Liver (tissue), 8 donors: ENCODE measurements at regions not wholly inside any gene's neighbourhood (a gene's known extent, or its start where the extent isn't known, plus 50 kb on each side); places are given as distances from the start of the nearest gene placed in this dataset.

ENCODE experiments used
- DNase-seq: peaks from one replicate; pipeline ENCODE4 v3.0.0-alpha.2; 2017; ENCODE audit warnings: low spot score
- H3K27ac ChIP-seq, 2 donors: one replicate each; pipeline ENCODE4 v1.7.0; 2013; ENCODE audit warnings: inconsistent platforms in 2 of 2, low read length in 2 of 2, control low read depth in 1 of 2, low read depth in 1 of 2, mild to moderate bottlenecking in 1 of 2
- H3K27me3 ChIP-seq, 4 donors: one replicate each; pipeline versions ENCODE4 v1.6.1 to v1.7.0; 2013; ENCODE audit warnings: low read length in 3 of 4, inconsistent platforms in 1 of 4, mild to moderate bottlenecking in 1 of 4, moderate library complexity in 1 of 4; ENCODE audit not compliant: control insufficient read depth in 4 of 4, insufficient read depth in 4 of 4
- H3K36me3 ChIP-seq, 4 donors: one replicate each; pipeline versions ENCODE4 v1.6.1 to v1.7.0; 2013; ENCODE audit warnings: low read length in 3 of 4, mild to moderate bottlenecking in 3 of 4, low read depth in 1 of 4, moderate library complexity in 1 of 4; ENCODE audit not compliant: control insufficient read depth in 4 of 4, insufficient read depth in 3 of 4
- H3K4me1 ChIP-seq, 4 donors: one replicate each; pipeline versions ENCODE4 v1.6.1 to v1.7.0; 2013; ENCODE audit warnings: low read length in 3 of 4, mild to moderate bottlenecking in 3 of 4, moderate library complexity in 1 of 4; ENCODE audit not compliant: control insufficient read depth in 4 of 4, insufficient read depth in 4 of 4
- H3K4me3 ChIP-seq, 3 donors: one replicate each; pipeline versions ENCODE4 v1.6.1 to v1.7.0; 2013; ENCODE audit warnings: low read length in 3 of 3, control low read depth in 1 of 3, low read depth in 1 of 3, mild to moderate bottlenecking in 1 of 3
- H3K9ac ChIP-seq, 2 donors: one replicate each; pipeline ENCODE4 v1.7.0; 2013; ENCODE audit warnings: low read length in 2 of 2, mild to moderate bottlenecking in 2 of 2, moderate library complexity in 2 of 2, control low read depth in 1 of 2, low read depth in 1 of 2
- H3K9me3 ChIP-seq, 4 donors: one replicate each; pipeline versions ENCODE4 v1.6.1 to v1.7.0; 2013; ENCODE audit warnings: low read length in 3 of 4; ENCODE audit not compliant: control insufficient read depth in 4 of 4
- EGR1 ChIP-seq, 2 donors: IDR thresholded peaks; 2 replicates each; pipeline ENCODE4 v1.6.1; 2016 to 2018; ENCODE audit warnings: antibody characterized with exemption in 2 of 2, low read depth in 2 of 2
- FOXA1 ChIP-seq: IDR thresholded peaks from 2 replicates; pipeline ENCODE4 v1.6.1; 2016; ENCODE audit warnings: antibody characterized with exemption
- GABPA ChIP-seq, 2 donors: IDR thresholded peaks in 1 of 2; conservative IDR thresholded peaks in 1 of 2; 2 replicates each; pipeline ENCODE4 v1.6.1; 2016; ENCODE audit warnings: antibody characterized with exemption in 2 of 2, mild to moderate bottlenecking in 1 of 2, moderate library complexity in 1 of 2
- HNF4A ChIP-seq, 2 donors: conservative IDR thresholded peaks; 2 replicates each; pipeline ENCODE4 v1.6.1; 2016; ENCODE audit warnings: antibody characterized with exemption in 2 of 2, mild to moderate bottlenecking in 2 of 2
- HNF4G ChIP-seq: IDR thresholded peaks from 2 replicates; pipeline ENCODE4 v1.6.1; 2016; ENCODE audit warnings: antibody characterized with exemption
- NR2F2 ChIP-seq: IDR thresholded peaks from 2 replicates; pipeline ENCODE4 v1.6.1; 2016; ENCODE audit warnings: antibody characterized with exemption
- RAD21 ChIP-seq, 2 donors: IDR thresholded peaks; 2 replicates each; pipeline ENCODE4 v1.6.1; 2016; ENCODE audit warnings: antibody characterized with exemption in 2 of 2, mild to moderate bottlenecking in 2 of 2
- RXRA ChIP-seq, 2 donors: IDR thresholded peaks; 2 replicates each; pipeline ENCODE4 v1.6.1; 2017 to 2018; ENCODE audit warnings: antibody characterized with exemption in 2 of 2, mild to moderate bottlenecking in 1 of 2
- SP1 ChIP-seq: IDR thresholded peaks from 2 replicates; pipeline ENCODE4 v1.6.1; 2018; ENCODE audit warnings: antibody characterized with exemption, mild to moderate bottlenecking
- YY1 ChIP-seq: IDR thresholded peaks from 2 replicates; pipeline ENCODE4 v1.6.1; 2016; ENCODE audit warnings: antibody characterized with exemption, mild to moderate bottlenecking
- WGBS: extraction: QIAGEN DNeasy Blood & Tissue Kit; methylation state at CpG from one replicate; pipeline ENCODE4 v1.1.7; 2013; 5-methylcytosine and 5-hydroxymethylcytosine counted together
- TF ChIP-seq, protein P1 (sequence below): IDR thresholded peaks from 2 replicates; pipeline ENCODE4 v1.6.1; 2016; ENCODE audit warnings: antibody characterized with exemption
- TF ChIP-seq, protein P2 (sequence below): fragments of 150-350 bp; IDR thresholded peaks from 2 replicates; pipeline ENCODE4 v1.5.1; 2017; ENCODE audit warnings: improper control_type of control experiment, low read depth, low read length; ENCODE audit not compliant: missing input control
- TF ChIP-seq, protein P3 (sequence below): IDR thresholded peaks from 2 replicates; pipeline ENCODE4 v1.6.1; 2016; ENCODE audit warnings: antibody characterized with exemption
- TF ChIP-seq, protein P4 (sequence below): IDR thresholded peaks from 2 replicates; pipeline ENCODE4 v1.6.1; 2016; ENCODE audit warnings: antibody characterized with exemption
- donor health status: healthy.
- donor health status: healthy.
- donor health status: healthy.
- donor health status: healthy.
- donor health status: healthy.

DNA sequence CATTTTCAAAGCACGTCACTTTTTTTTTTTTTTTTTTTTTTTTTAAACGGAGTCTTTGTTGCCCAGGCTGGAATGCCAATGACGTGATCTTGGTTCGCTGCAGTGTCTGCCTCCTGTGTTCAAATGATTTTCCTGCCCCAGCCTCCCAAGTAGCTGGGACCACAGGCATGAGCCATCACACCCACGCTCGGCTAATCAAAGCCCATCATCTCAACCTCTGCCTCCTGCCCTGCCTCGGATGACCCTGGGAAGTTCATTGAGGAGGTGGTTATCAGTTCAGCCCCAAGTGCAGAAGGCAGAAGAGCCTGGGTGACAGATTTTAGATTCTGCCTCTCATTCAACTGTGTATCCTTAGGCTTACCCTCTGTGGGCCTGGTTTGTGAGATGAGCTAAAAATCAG lies 484.9 kb upstream of the EEF2KMT start:
- peaks cover 0 to 6% (median 0%) of the 10 kb centered on the region in 4 donors for H3K27me3 ChIP-seq
- TF ChIP-seq, protein P1, sequence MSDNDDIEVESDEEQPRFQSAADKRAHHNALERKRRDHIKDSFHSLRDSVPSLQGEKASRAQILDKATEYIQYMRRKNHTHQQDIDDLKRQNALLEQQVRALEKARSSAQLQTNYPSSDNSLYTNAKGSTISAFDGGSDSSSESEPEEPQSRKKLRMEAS = no peak
- TF ChIP-seq EGR1 (IDR thresholded peaks at IDR 0.05; ENCODE audit: low read depth in 2 of 2) (no peak), HNF4G (no peak), RXRA (IDR thresholded peaks at IDR 0.05) (no peak), YY1 (no peak), HNF4A (conservative IDR thresholded peaks at IDR 0.05) (no peak), GABPA (IDR thresholded peaks at IDR 0.05 in 1 of 2, conservative IDR thresholded peaks at IDR 0.05 in 1 of 2) (no peak), SP1 (no peak)
- WGBS = 67% methylated on average over 7 of the region's 7 CpGs
- H3K36me3 ChIP-seq = no peaks in the 10 kb centered on the region
- H3K27ac ChIP-seq = no peak overlapping the region
- no peak overlapping the region for H3K9ac ChIP-seq
- H3K4me3 ChIP-seq = no peak overlapping the region
- H3K4me1 ChIP-seq = no peaks in the 10 kb centered on the region
- DNase-seq = no peak
- no peaks in the 10 kb centered on the region for H3K9me3 ChIP-seq

DNA sequence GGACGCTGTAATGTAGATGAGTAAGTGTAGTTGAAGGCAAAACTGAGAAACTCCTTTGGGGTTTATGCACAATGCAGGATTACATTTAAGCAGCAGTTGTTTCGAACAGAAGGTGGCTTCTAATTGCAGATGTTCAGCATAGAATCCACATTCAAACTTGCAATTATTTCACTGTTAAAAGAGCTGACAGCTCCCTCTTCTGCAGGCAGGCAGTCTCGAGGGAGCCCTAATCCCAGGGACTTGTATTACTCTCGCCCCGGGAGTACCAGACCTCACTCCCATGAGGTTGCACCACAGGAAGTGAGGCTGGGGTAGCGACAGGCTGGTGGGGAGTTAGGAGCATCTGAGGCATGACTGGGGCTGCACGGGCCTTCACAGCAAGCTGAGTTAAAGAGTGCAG lies 484.3 kb upstream of the EEF2KMT start:
- H3K9me3 ChIP-seq = no peaks in the 10 kb centered on the region
- H3K36me3 ChIP-seq = no peaks in the 10 kb centered on the region
- TF ChIP-seq, protein P2, sequence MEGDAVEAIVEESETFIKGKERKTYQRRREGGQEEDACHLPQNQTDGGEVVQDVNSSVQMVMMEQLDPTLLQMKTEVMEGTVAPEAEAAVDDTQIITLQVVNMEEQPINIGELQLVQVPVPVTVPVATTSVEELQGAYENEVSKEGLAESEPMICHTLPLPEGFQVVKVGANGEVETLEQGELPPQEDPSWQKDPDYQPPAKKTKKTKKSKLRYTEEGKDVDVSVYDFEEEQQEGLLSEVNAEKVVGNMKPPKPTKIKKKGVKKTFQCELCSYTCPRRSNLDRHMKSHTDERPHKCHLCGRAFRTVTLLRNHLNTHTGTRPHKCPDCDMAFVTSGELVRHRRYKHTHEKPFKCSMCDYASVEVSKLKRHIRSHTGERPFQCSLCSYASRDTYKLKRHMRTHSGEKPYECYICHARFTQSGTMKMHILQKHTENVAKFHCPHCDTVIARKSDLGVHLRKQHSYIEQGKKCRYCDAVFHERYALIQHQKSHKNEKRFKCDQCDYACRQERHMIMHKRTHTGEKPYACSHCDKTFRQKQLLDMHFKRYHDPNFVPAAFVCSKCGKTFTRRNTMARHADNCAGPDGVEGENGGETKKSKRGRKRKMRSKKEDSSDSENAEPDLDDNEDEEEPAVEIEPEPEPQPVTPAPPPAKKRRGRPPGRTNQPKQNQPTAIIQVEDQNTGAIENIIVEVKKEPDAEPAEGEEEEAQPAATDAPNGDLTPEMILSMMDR = no peak
- TF ChIP-seq, protein P1 = no peak
- TF ChIP-seq FOXA1 (no peak), RAD21 (IDR thresholded peaks at IDR 0.05) (no peak), HNF4G (no peak), NR2F2 (no peak)
- TF ChIP-seq, protein P3, sequence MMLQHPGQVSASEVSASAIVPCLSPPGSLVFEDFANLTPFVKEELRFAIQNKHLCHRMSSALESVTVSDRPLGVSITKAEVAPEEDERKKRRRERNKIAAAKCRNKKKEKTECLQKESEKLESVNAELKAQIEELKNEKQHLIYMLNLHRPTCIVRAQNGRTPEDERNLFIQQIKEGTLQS = no peak
- TF ChIP-seq, protein P4, sequence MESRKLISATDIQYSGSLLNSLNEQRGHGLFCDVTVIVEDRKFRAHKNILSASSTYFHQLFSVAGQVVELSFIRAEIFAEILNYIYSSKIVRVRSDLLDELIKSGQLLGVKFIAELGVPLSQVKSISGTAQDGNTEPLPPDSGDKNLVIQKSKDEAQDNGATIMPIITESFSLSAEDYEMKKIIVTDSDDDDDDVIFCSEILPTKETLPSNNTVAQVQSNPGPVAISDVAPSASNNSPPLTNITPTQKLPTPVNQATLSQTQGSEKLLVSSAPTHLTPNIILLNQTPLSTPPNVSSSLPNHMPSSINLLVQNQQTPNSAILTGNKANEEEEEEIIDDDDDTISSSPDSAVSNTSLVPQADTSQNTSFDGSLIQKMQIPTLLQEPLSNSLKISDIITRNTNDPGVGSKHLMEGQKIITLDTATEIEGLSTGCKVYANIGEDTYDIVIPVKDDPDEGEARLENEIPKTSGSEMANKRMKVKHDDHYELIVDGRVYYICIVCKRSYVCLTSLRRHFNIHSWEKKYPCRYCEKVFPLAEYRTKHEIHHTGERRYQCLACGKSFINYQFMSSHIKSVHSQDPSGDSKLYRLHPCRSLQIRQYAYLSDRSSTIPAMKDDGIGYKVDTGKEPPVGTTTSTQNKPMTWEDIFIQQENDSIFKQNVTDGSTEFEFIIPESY = no peak
- no peak overlapping the region for H3K27ac ChIP-seq
- peaks cover 0 to 6% (median 0%) of the 10 kb centered on the region in 4 donors for H3K27me3 ChIP-seq
- 55% methylated on average over 7 of the region's 7 CpGs for WGBS
- DNase-seq = no peak
- H3K4me3 ChIP-seq = no peak overlapping the region
- H3K9ac ChIP-seq = no peak overlapping the region
- no peaks in the 10 kb centered on the region for H3K4me1 ChIP-seq

DNA sequence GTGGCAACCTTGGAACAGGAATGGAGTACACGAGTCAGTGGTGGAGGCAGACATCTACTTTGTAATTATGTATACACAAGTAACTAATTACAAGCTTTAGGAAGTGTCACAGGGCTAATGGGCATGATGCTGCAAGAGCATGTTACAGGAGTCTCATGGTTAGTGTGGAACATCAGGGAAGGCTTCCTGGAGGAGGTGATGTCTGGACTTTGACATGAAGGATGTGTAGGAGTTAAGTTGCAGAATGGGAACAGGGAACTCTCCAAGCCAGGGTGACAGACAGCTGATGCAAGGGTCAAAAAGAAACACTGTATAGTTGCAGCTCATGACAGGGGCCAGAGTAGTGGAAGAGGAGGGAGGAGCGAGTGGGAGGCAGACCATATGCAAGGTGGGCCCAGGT lies 483.8 kb upstream of the EEF2KMT start:
- Histone ChIP-seq H3K4me1 (no peaks in the 10 kb centered on the region), H3K9me3 (no peaks in the 10 kb centered on the region), H3K27ac (no peak overlapping the region), H3K4me3 (no peak overlapping the region), H3K27me3 (peaks cover 0 to 6% (median 0%) of the 10 kb centered on the region in 4 donors), H3K36me3 (no peaks in the 10 kb centered on the region), H3K9ac (no peak overlapping the region)
- no peak for DNase-seq
- 63% methylated on average over 2 of the region's 2 CpGs for WGBS
- TF ChIP-seq FOXA1 (no peak), HNF4A (conservative IDR thresholded peaks at IDR 0.05) (no peak), SP1 (no peak), RAD21 (IDR thresholded peaks at IDR 0.05) (no peak), EGR1 (IDR thresholded peaks at IDR 0.05; ENCODE audit: low read depth in 2 of 2) (no peak)
- TF ChIP-seq, protein P4 = no peak
- TF ChIP-seq, protein P2 = no peak
